22Rv1 (cell line): ENCODE measurements at regions not wholly inside any gene's neighbourhood (a gene's known extent, or its start where the extent isn't known, plus 50 kb on each side); places are given as distances from the start of the nearest gene placed in this dataset.

Experiments used
- H3K27ac ChIP-seq: fragments of 450-650 bp; 2 replicates; pipeline ENCODE4 v1.5.1; 2017
- CTCF ChIP-seq: fragments of 450-650 bp; IDR thresholded peaks from 2 replicates; pipeline ENCODE4 v1.5.1; 2017; ENCODE audit warnings: mild to moderate bottlenecking
- ZFX ChIP-seq: fragments of 450-650 bp; IDR thresholded peaks from 2 replicates; pipeline ENCODE4 v1.6.1; 2017; ENCODE audit warnings: antibody characterized with exemption, borderline replicate concordance

GRCh38 chr7:106723398-106723797, 62.4 kb upstream of the CCDC71L start:
- TF ChIP-seq CTCF, result no peak
- TF ChIP-seq ZFX, result no peak
- no peak overlapping the region for H3K27ac ChIP-seq

GRCh38 chr7:106729720-106730385, 68.9 kb upstream of the CCDC71L start:
- no peak for TF ChIP-seq CTCF
- no peak for TF ChIP-seq ZFX

GRCh38 chr7:106731187-106731586, 70.2 kb upstream of the CCDC71L start:
- H3K27ac ChIP-seq, result no peak overlapping the region
- TF ChIP-seq CTCF, result no peak
- TF ChIP-seq ZFX, result no peak

More at GRCh38 chr7:106729720-106730385, 68.9 kb upstream of the CCDC71L start:
- H3K27ac ChIP-seq, result no peak overlapping the region

GRCh38 chr7:106731646-106732444, 70.9 kb upstream of the CCDC71L start:
- no peak for TF ChIP-seq CTCF
- no peak overlapping the region for H3K27ac ChIP-seq

GRCh38 chr7:106735637-106736036, 74.7 kb upstream of the CCDC71L start:
- H3K27ac ChIP-seq, result no peak overlapping the region

GRCh38 chr7:106736123-106736507, 75.2 kb upstream of the CCDC71L start:
- H3K27ac ChIP-seq, result no peak overlapping the region
- no peak for TF ChIP-seq ZFX
- TF ChIP-seq CTCF, result no peak

More at GRCh38 chr7:106735637-106736036, 74.7 kb upstream of the CCDC71L start:
- TF ChIP-seq ZFX, result no peak
- TF ChIP-seq CTCF, result no peak
